IMR-90 (cell line): ENCODE measurements at regions not wholly inside any gene's neighbourhood (a gene's known extent, or its start where the extent isn't known, plus 50 kb on each side); places are given as distances from the start of the nearest gene placed in this dataset.

ENCODE experiments used
- ATAC-seq: fragments of 200-7000 bp; cut with Tn5 transposase; 2 replicates; pipeline ENCODE4 v1.9.1; 2020; ENCODE audit warnings: low read depth, mild to moderate bottlenecking, moderate library complexity
- BruUV-seq: library from RNA; stranded (reverse); fragments of 400-500 nt; replicated peaks from 2 replicates; lab custom pipeline; 2021; lab: Mats Ljungman, UMichigan
- CTCF ChIA-PET: fragments of 300-600 bp; formaldehyde crosslinking; extraction: SDS; loops from one replicate; lab custom pipeline; 2021; ENCODE audit warnings: antibody characterized with exemption; lab: Yijun Ruan, JAX
- POLR2A ChIA-PET: fragments of 300-600 bp; sonication (Branson Sonifier 250); formaldehyde crosslinking; loops from one replicate; lab custom pipeline; 2022; ENCODE audit warnings: antibody characterized with exemption; ENCODE audit not compliant: unreplicated experiment; lab: Charles Lee
- DNase-seq: peaks from one replicate; pipeline ENCODE4 v3.0.0; 2013
- H2AFZ ChIP-seq: replicated peaks from 2 replicates; pipeline ENCODE3; 2013; ENCODE audit warnings: low read length, mild to moderate bottlenecking; ENCODE audit not compliant: poor library complexity
- H2AK5ac ChIP-seq: 2 replicates; pipeline ENCODE4 v1.6.1; 2013; ENCODE audit warnings: low read depth, low read length, inconsistent platforms
- H2AK9ac ChIP-seq: replicated peaks from 2 replicates; pipeline ENCODE3; 2013; ENCODE audit warnings: mild to moderate bottlenecking, low read depth, low read length, moderate library complexity; ENCODE audit not compliant: poor library complexity
- H2BK120ac ChIP-seq: 2 replicates; pipeline ENCODE4 v1.6.1; 2013; ENCODE audit warnings: low read depth, low read length, inconsistent platforms
- H2BK15ac ChIP-seq: 3 replicates; pipeline ENCODE4 v1.6.1; 2013; ENCODE audit warnings: low read depth, low read length, inconsistent platforms
- H2BK20ac ChIP-seq: 2 replicates; pipeline ENCODE4 v1.6.1; 2013; ENCODE audit warnings: low read depth, mild to moderate bottlenecking, inconsistent platforms, low read length, moderate library complexity
- H2BK5ac ChIP-seq: 2 replicates; pipeline ENCODE4 v1.6.1; 2013; ENCODE audit warnings: mild to moderate bottlenecking, low read depth, low read length, inconsistent platforms; ENCODE audit not compliant: poor library complexity, severe bottlenecking
- H3K14ac ChIP-seq: replicated peaks from 2 replicates; pipeline ENCODE4 v1.6.1; 2013; ENCODE audit warnings: low read depth, low read length, inconsistent platforms
- H3K18ac ChIP-seq: 2 replicates; pipeline ENCODE4 v1.6.1; 2013; ENCODE audit warnings: low read depth, low read length, control low read depth
- H3K23ac ChIP-seq: 2 replicates; pipeline ENCODE4 v1.6.1; 2013; ENCODE audit warnings: low read depth, low read length, inconsistent platforms
- H3K27ac ChIP-seq: 2 replicates; pipeline ENCODE4 v1.5.1; 2013; ENCODE audit warnings: mild to moderate bottlenecking, control low read depth, low read length; ENCODE audit not compliant: insufficient read depth
- H3K27me3 ChIP-seq: 2 replicates; pipeline ENCODE4 v1.6.1; 2013; ENCODE audit warnings: low read length; ENCODE audit not compliant: control insufficient read depth, insufficient read depth
- H3K36me3 ChIP-seq: 2 replicates; pipeline ENCODE4 v1.6.1; 2013; ENCODE audit warnings: low read length, mixed read lengths; ENCODE audit not compliant: control insufficient read depth, insufficient read depth
- H3K4ac ChIP-seq: 2 replicates; pipeline ENCODE4 v1.6.1; 2013; ENCODE audit warnings: low read depth, low read length, inconsistent platforms
- H3K4me1 ChIP-seq: 2 replicates; pipeline ENCODE4 v1.6.1; 2013; ENCODE audit warnings: low read length, mixed read lengths; ENCODE audit not compliant: control insufficient read depth, insufficient read depth
- H3K4me2 ChIP-seq: 2 replicates; pipeline ENCODE4 v1.6.1; 2013; ENCODE audit warnings: low read depth, mild to moderate bottlenecking, control low read depth, low read length, moderate library complexity
- H3K4me3 ChIP-seq: 2 replicates; pipeline ENCODE4 v1.5.1; 2013; ENCODE audit warnings: low read depth, mild to moderate bottlenecking, control low read depth, low read length, moderate library complexity; ENCODE audit not compliant: insufficient read depth
- H3K56ac ChIP-seq: 2 replicates; pipeline ENCODE4 v1.6.1; 2013; ENCODE audit warnings: low read length, inconsistent platforms; ENCODE audit not compliant: insufficient read depth; ENCODE audit errors: extremely low read depth
- H3K79me1 ChIP-seq, 2 experiments: 2 replicates each; pipeline ENCODE4 v1.6.1; 2013; ENCODE audit warnings: low read length in 2 of 2, inconsistent platforms in 1 of 2, low read depth in 1 of 2
- H3K9ac ChIP-seq: 2 replicates; pipeline ENCODE4 v1.6.1; 2013; ENCODE audit warnings: low read depth, low read length, control low read depth
- H3K9me1 ChIP-seq: 2 replicates; pipeline ENCODE4 v1.6.1; 2013; ENCODE audit warnings: low read length, inconsistent platforms; ENCODE audit not compliant: insufficient read depth
- H3K9me3 ChIP-seq: 2 replicates; pipeline ENCODE4 v1.6.1; 2013; ENCODE audit warnings: low read length; ENCODE audit not compliant: control insufficient read depth, insufficient read depth
- H4K20me1 ChIP-seq: 2 replicates; pipeline ENCODE4 v1.6.1; 2013; ENCODE audit warnings: low read length, inconsistent platforms; ENCODE audit not compliant: insufficient read depth
- H4K5ac ChIP-seq: 2 replicates; pipeline ENCODE4 v1.6.1; 2013; ENCODE audit warnings: mild to moderate bottlenecking, low read depth, low read length, control low read depth
- H4K8ac ChIP-seq, 2 experiments: 2 replicates each; pipeline ENCODE4 v1.6.1; 2013; ENCODE audit warnings: low read depth in 2 of 2, low read length in 2 of 2, control low read depth in 1 of 2, inconsistent platforms in 1 of 2
- H4K91ac ChIP-seq: 2 replicates; pipeline ENCODE4 v1.6.1; 2013; ENCODE audit warnings: low read depth, low read length, inconsistent platforms; ENCODE audit not compliant: insufficient read depth
- BHLHE40 ChIP-seq: fragments of 150-350 bp; IDR thresholded peaks from 2 replicates; pipeline ENCODE4 v1.6.1; 2016; ENCODE audit warnings: mild to moderate bottlenecking, low read depth, low read length
- CEBPB ChIP-seq: IDR thresholded peaks from 2 replicates; pipeline ENCODE4 v1.6.1; 2012; ENCODE audit warnings: low read depth, low read length, improper control_type of control experiment
- FOS ChIP-seq: fragments of 150-350 bp; IDR thresholded peaks from 2 replicates; pipeline ENCODE4 v1.6.1; 2016; ENCODE audit warnings: low read depth, low read length
- USF2 ChIP-seq: fragments of 150-350 bp; IDR thresholded peaks from 2 replicates; pipeline ENCODE4 v1.6.1; 2017; ENCODE audit warnings: mild to moderate bottlenecking, antibody characterized with exemption, low read length, low read depth
- WGBS, 2 experiments: methylation state at CpG; one replicate each; pipeline versions ENCODE4 v1.1.5 to v1.1.7; 2013; ENCODE audit warnings: missing lambda C conversion rate in 2 of 2; ENCODE audit not compliant: insufficient read length in 1 of 2; ENCODE audit errors: extremely low coverage in 2 of 2; 5-methylcytosine and 5-hydroxymethylcytosine counted together
- dilution Hi-C: fragments of 300-500 bp; cut with HindIII; formaldehyde crosslinking; loops from one replicate; pipeline ENCODE4 v1.14.3; 2018; ENCODE audit warnings: low sequenced_read_pairs; ENCODE audit not compliant: unreplicated experiment
- in situ Hi-C: fragments of 300-500 bp; cut with MboI; formaldehyde crosslinking; loops from 3 replicates; pipeline ENCODE4 v1.14.3; 2019; ENCODE audit warnings: low sequenced_read_pairs, inconsistent platforms, mixed read lengths
- intact Hi-C: fragments of 100-400 bp; cut with micrococcal nuclease; formaldehyde crosslinking; loops from 2 replicates; pipeline ENCODE4 v1.10.0; 2022

- H3K27me3 ChIP-seq, result no peaks in the 10 kb centered on the region
- H3K4me1 ChIP-seq, result peaks cover 8% of the 10 kb centered on the region
- no peak overlapping the region for H3K9ac ChIP-seq
- no peak overlapping the region for H3K4ac ChIP-seq
- no peak overlapping the region for H3K27ac ChIP-seq
- H3K79me1 ChIP-seq, result no peaks in the 10 kb centered on the region
- H3K23ac ChIP-seq, result no peak overlapping the region
- no peak overlapping the region for H2BK20ac ChIP-seq
- no peak overlapping the region for H2AK5ac ChIP-seq
- H4K20me1 ChIP-seq, result no peaks in the 10 kb centered on the region
- no peaks in the 10 kb centered on the region for H3K36me3 ChIP-seq
- no peak overlapping the region for H2BK120ac ChIP-seq
- CTCF ChIA-PET, result no interaction called here
- H3K4me2 ChIP-seq, result no peak overlapping the region
- no peak overlapping the region for H4K8ac ChIP-seq
- no peak overlapping the region for H2AFZ ChIP-seq
- WGBS, 2 experiments, result no CpG with 5 or more reads among the region's 1 CpG
- H4K91ac ChIP-seq, result no peak overlapping the region
- DNase-seq (no peak), ATAC-seq (no peak)
- no peak overlapping the region for H3K56ac ChIP-seq
- no peak overlapping the region for H3K18ac ChIP-seq
- in situ Hi-C loops (no loop called here), intact Hi-C loops (no loop called here), dilution Hi-C loops (no loop called here)
- no peak overlapping the region for H2BK5ac ChIP-seq
- H3K9me1 ChIP-seq, result no peaks in the 10 kb centered on the region; the same call in 1 of the 2 replicates
- no peak overlapping the region for H3K4me3 ChIP-seq
- H3K14ac ChIP-seq, result no peak overlapping the region
- no TSS peak for BruUV-seq
- no peak overlapping the region for H4K5ac ChIP-seq
- POLR2A ChIA-PET, result no interaction called here
- no peaks in the 10 kb centered on the region for H3K9me3 ChIP-seq
- H2BK15ac ChIP-seq, result no peak overlapping the region
- H2AK9ac ChIP-seq, result no peak overlapping the region
- TF ChIP-seq CEBPB (no peak), FOS (no peak), BHLHE40 (no peak), USF2 (no peak)
These were observed 946.8 kb downstream of the TUSC7 start for GRCh38 chr3:117656391-117656790.
